HEK293 (cell line): ENCODE measurements at regions not wholly inside any gene's neighbourhood (a gene's known extent, or its start where the extent isn't known, plus 50 kb on each side); places are given as distances from the start of the nearest gene placed in this dataset.
A peak's percentile ranks its signal among the peaks of the same experiment; 100 is the strongest.

Experiments
- CTCF ChIA-PET: fragments of 350-600 bp; formaldehyde crosslinking; extraction: SDS; loops from one replicate; lab custom pipeline; 2021; ENCODE audit warnings: antibody characterized with exemption; lab: Yijun Ruan, JAX
- POLR2A ChIA-PET: fragments of 300-600 bp; formaldehyde crosslinking; extraction: SDS; loops from one replicate; lab custom pipeline; 2020; ENCODE audit warnings: antibody characterized with exemption, inconsistent platforms; lab: Yijun Ruan, JAX
- H3K27ac ChIP-seq: fragments of 200-500 bp; sonication (Bioruptor generic); 2 replicates; pipeline ENCODE4 v1.5.1; 2014; ENCODE audit warnings: low read depth, low read length, control low read depth, inconsistent platforms; ENCODE audit errors: extremely low read depth
- H3K36me3 ChIP-seq, 2 experiments: fragments of 200-500 bp in 1 of 2; sonication (Bioruptor generic) in 1 of 2; 1 replicate in 1 of 2; 2 replicates in 1 of 2; pipeline ENCODE4 v1.5.1; 2014 to 2017; ENCODE audit warnings: inconsistent platforms in 2 of 2, low read length in 2 of 2; ENCODE audit not compliant: control insufficient read depth in 2 of 2, insufficient read depth in 1 of 2
- H3K4me1 ChIP-seq: fragments of 200-500 bp; sonication (Bioruptor generic); 2 replicates; pipeline ENCODE4 v1.5.1; 2014; ENCODE audit warnings: mild to moderate bottlenecking, low read length, inconsistent platforms; ENCODE audit not compliant: control insufficient read depth, insufficient read depth
- H3K4me3 ChIP-seq: 2 replicates; pipeline ENCODE4 v1.5.1; 2011; ENCODE audit warnings: low read depth, mild to moderate bottlenecking, control low read depth, low read length, moderate library complexity
- H3K9me3 ChIP-seq: fragments of 200-500 bp; sonication (Bioruptor generic); 2 replicates; pipeline ENCODE4 v1.5.1; 2014; ENCODE audit warnings: low read depth, low read length, inconsistent platforms; ENCODE audit not compliant: control insufficient read depth, insufficient read depth
- GLIS1 ChIP-seq: fragments of 450-650 bp; formaldehyde crosslinking; IDR thresholded peaks from 2 replicates; pipeline ENCODE4 v1.5.1; 2016; ENCODE audit warnings: missing biosample characterization, missing genetic modification characterization
- KLF8 ChIP-seq: fragments of 450-650 bp; formaldehyde crosslinking; IDR thresholded peaks from 2 replicates; pipeline ENCODE4 v1.5.1; 2016; ENCODE audit warnings: missing biosample characterization, missing genetic modification characterization
- SCRT1 ChIP-seq: fragments of 450-650 bp; formaldehyde crosslinking; IDR thresholded peaks from 2 replicates; pipeline ENCODE4 v1.5.1; 2016; ENCODE audit warnings: missing biosample characterization, missing genetic modification characterization, borderline replicate concordance
- SP7 ChIP-seq: fragments of 450-650 bp; formaldehyde crosslinking; IDR thresholded peaks from 2 replicates; pipeline ENCODE4 v1.5.1; 2016; ENCODE audit warnings: missing biosample characterization, missing genetic modification characterization
- ZBTB26 ChIP-seq: fragments of 450-650 bp; formaldehyde crosslinking; optimal IDR thresholded peaks from 2 replicates; pipeline ENCODE3; 2016; ENCODE audit warnings: missing biosample characterization, mild to moderate bottlenecking, missing genetic modification characterization
- ZBTB8A ChIP-seq: fragments of 450-650 bp; formaldehyde crosslinking; IDR thresholded peaks from 2 replicates; pipeline ENCODE4 v1.5.1; 2016; ENCODE audit warnings: missing biosample characterization, missing genetic modification characterization
- ZIC2 ChIP-seq: fragments of 450-650 bp; formaldehyde crosslinking; IDR thresholded peaks from 2 replicates; pipeline ENCODE4 v1.5.1; 2016; ENCODE audit warnings: missing biosample characterization, missing genetic modification characterization
- ZNF138 ChIP-seq: fragments of 450-650 bp; formaldehyde crosslinking; IDR thresholded peaks from 2 replicates; pipeline ENCODE4 v1.5.1; 2016; ENCODE audit warnings: missing biosample characterization, missing genetic modification characterization, borderline replicate concordance
- ZNF155 ChIP-seq: fragments of 450-650 bp; formaldehyde crosslinking; IDR thresholded peaks from 2 replicates; pipeline ENCODE4 v1.5.1; 2016; ENCODE audit warnings: missing biosample characterization, missing genetic modification characterization
- ZNF175 ChIP-seq: fragments of 450-650 bp; formaldehyde crosslinking; IDR thresholded peaks from 2 replicates; pipeline ENCODE4 v1.5.1; 2016; ENCODE audit warnings: missing biosample characterization, missing genetic modification characterization
- ZNF248 ChIP-seq: fragments of 450-650 bp; formaldehyde crosslinking; IDR thresholded peaks from 2 replicates; pipeline ENCODE4 v1.5.1; 2017; ENCODE audit warnings: missing biosample characterization, missing genetic modification characterization
- ZNF335 ChIP-seq: fragments of 450-650 bp; formaldehyde crosslinking; conservative IDR thresholded peaks from 2 replicates; pipeline ENCODE4 v1.5.1; 2016; ENCODE audit warnings: missing biosample characterization, missing genetic modification characterization
- ZNF391 ChIP-seq: fragments of 450-650 bp; formaldehyde crosslinking; IDR thresholded peaks from 2 replicates; pipeline ENCODE4 v1.5.1; 2016; ENCODE audit warnings: low read depth, missing biosample characterization, missing genetic modification characterization, borderline replicate concordance
- ZNF398 ChIP-seq: fragments of 450-650 bp; formaldehyde crosslinking; IDR thresholded peaks from 2 replicates; pipeline ENCODE4 v1.5.1; 2017; ENCODE audit warnings: missing biosample characterization, missing genetic modification characterization
- ZNF48 ChIP-seq: fragments of 450-650 bp; formaldehyde crosslinking; IDR thresholded peaks from 2 replicates; pipeline ENCODE4 v1.5.1; 2016; ENCODE audit warnings: missing biosample characterization, missing genetic modification characterization
- ZNF549 ChIP-seq: fragments of 450-650 bp; IDR thresholded peaks from 2 replicates; pipeline ENCODE4 v1.5.1; 2018; ENCODE audit warnings: missing biosample characterization, missing genetic modification characterization, mild to moderate bottlenecking, inconsistent platforms, moderate library complexity
- ZNF624 ChIP-seq: fragments of 450-650 bp; formaldehyde crosslinking; IDR thresholded peaks from 2 replicates; pipeline ENCODE4 v1.5.1; 2017; ENCODE audit warnings: missing biosample characterization, missing genetic modification characterization
- ZNF629 ChIP-seq: fragments of 450-650 bp; formaldehyde crosslinking; IDR thresholded peaks from 2 replicates; pipeline ENCODE4 v1.5.1; 2017; ENCODE audit warnings: missing biosample characterization, missing genetic modification characterization
- ZNF747 ChIP-seq: fragments of 450-650 bp; formaldehyde crosslinking; IDR thresholded peaks from 2 replicates; pipeline ENCODE4 v1.5.1; 2016; ENCODE audit warnings: missing biosample characterization, missing genetic modification characterization
- ZSCAN30 ChIP-seq: fragments of 450-650 bp; IDR thresholded peaks from 2 replicates; pipeline ENCODE4 v1.5.1; 2018; ENCODE audit warnings: missing biosample characterization, mild to moderate bottlenecking, missing genetic modification characterization, moderate library complexity
- TF ChIP-seq, protein P1 (sequence below): fragments of 450-650 bp; formaldehyde crosslinking; IDR thresholded peaks from 2 replicates; pipeline ENCODE4 v1.5.1; 2016; ENCODE audit warnings: missing biosample characterization, missing genetic modification characterization
- TF ChIP-seq, protein P2 (sequence below): fragments of 450-650 bp; formaldehyde crosslinking; IDR thresholded peaks from 2 replicates; pipeline ENCODE4 v1.5.1; 2016; ENCODE audit warnings: missing biosample characterization, missing genetic modification characterization, borderline replicate concordance

- POLR2A ChIA-PET = no interaction called here
- no peak for TF ChIP-seq ZNF747
- peak; percentile 59 for TF ChIP-seq ZBTB26
- peak; percentile 12; the same call in 1 of the 2 replicates for TF ChIP-seq GLIS1 (tag by site-specific recombination)
- TF ChIP-seq ZNF391 = no peak
- TF ChIP-seq SCRT1 (tag by site-specific recombination) = no peak
- TF ChIP-seq ZNF248 (tag by site-specific recombination) = no peak
- peak; percentile 11; the same call in 1 of the 2 replicates for TF ChIP-seq ZIC2
- no peak for TF ChIP-seq ZNF175 (tag by site-specific recombination)
- TF ChIP-seq KLF8 = no peak
- no peak for TF ChIP-seq ZNF629 (tag by site-specific recombination)
- no peak for TF ChIP-seq ZNF48 (tag by site-specific recombination)
- TF ChIP-seq ZNF398 (tag by site-specific recombination) = no peak
- TF ChIP-seq ZNF335 (tag by site-specific recombination) = peak; percentile 32; the same call in 1 of the 2 replicates
- no peak for TF ChIP-seq ZNF549 (tag by site-specific recombination)
- no peak for TF ChIP-seq ZSCAN30 (tag by site-specific recombination)
- Histone ChIP-seq H3K27ac (no peak overlapping the region), H3K36me3 (no peaks in the 10 kb centered on the region), H3K4me3 (peak overlapping the region; percentile 47), H3K9me3 (no peaks in the 10 kb centered on the region), H3K4me1 (no peaks in the 10 kb centered on the region)
- CTCF ChIA-PET = interaction anchor here (0.6 to 0.9 kb wide), 2 partner anchors 82 to 181 kb away, joined by 3 to 5 read pairs; no protein-coding TSS in a partner anchor
These were observed 191.6 kb downstream of the LSM5 start for GRCh38 chr7:32298408-32299132.

DNA sequence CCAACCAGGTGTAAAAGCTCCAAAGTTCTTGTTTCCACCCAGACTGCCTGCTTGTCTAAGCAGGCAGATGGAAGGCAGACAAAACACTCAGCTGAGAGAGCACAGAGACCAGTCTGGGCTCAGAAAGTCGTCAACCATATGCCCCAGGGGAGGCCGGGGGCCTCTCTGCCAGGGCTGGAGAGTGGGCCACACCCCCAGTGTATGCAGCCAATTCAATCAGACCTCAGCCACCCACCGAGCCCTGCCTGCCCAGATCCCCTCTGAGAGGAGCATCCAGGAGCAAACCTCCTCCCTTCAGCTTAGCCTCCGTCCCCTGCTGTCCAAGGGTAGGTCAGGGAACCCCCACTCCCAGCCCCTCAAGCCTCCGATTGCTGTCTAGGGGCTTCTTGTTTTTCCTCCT lies 196.3 kb downstream of the LSM5 start:
- no peaks in the 10 kb centered on the region for H3K9me3 ChIP-seq
- H3K4me3 ChIP-seq = no peak overlapping the region
- no peaks in the 10 kb centered on the region for H3K4me1 ChIP-seq
- no peak overlapping the region for H3K27ac ChIP-seq
- ChIA-PET POLR2A (no interaction called here), CTCF (no interaction called here)
- no peaks in the 10 kb centered on the region for H3K36me3 ChIP-seq
- TF ChIP-seq ZNF624 (tag by site-specific recombination) = no peak
- no peak for TF ChIP-seq ZNF155 (tag by site-specific recombination)
- TF ChIP-seq ZNF391 = no peak
- TF ChIP-seq SP7 (tag by site-specific recombination) = no peak
- TF ChIP-seq, protein P1, sequence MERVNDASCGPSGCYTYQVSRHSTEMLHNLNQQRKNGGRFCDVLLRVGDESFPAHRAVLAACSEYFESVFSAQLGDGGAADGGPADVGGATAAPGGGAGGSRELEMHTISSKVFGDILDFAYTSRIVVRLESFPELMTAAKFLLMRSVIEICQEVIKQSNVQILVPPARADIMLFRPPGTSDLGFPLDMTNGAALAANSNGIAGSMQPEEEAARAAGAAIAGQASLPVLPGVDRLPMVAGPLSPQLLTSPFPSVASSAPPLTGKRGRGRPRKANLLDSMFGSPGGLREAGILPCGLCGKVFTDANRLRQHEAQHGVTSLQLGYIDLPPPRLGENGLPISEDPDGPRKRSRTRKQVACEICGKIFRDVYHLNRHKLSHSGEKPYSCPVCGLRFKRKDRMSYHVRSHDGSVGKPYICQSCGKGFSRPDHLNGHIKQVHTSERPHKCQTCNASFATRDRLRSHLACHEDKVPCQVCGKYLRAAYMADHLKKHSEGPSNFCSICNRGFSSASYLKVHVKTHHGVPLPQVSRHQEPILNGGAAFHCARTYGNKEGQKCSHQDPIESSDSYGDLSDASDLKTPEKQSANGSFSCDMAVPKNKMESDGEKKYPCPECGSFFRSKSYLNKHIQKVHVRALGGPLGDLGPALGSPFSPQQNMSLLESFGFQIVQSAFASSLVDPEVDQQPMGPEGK (tag by site-specific recombination) = no peak
- TF ChIP-seq, protein P2, sequence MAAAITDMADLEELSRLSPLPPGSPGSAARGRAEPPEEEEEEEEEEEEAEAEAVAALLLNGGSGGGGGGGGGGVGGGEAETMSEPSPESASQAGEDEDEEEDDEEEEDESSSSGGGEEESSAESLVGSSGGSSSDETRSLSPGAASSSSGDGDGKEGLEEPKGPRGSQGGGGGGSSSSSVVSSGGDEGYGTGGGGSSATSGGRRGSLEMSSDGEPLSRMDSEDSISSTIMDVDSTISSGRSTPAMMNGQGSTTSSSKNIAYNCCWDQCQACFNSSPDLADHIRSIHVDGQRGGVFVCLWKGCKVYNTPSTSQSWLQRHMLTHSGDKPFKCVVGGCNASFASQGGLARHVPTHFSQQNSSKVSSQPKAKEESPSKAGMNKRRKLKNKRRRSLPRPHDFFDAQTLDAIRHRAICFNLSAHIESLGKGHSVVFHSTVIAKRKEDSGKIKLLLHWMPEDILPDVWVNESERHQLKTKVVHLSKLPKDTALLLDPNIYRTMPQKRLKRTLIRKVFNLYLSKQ (tag by site-specific recombination) = no peak
- TF ChIP-seq ZBTB8A (tag by site-specific recombination) = no peak
- TF ChIP-seq ZNF138 = no peak
